HG02943 (cell line): ENCODE measurements at regions not wholly inside any gene's neighbourhood (a gene's known extent, or its start where the extent isn't known, plus 50 kb on each side); places are given as distances from the start of the nearest gene placed in this dataset.

Experiments used
- ATAC-seq: cut with Tn5 transposase; IDR thresholded peaks from one replicate; pipeline ENCODE4 v1.9.1; 2021; ENCODE audit warnings: mild to moderate bottlenecking, low read depth, moderate library complexity; ENCODE audit not compliant: unreplicated experiment

DNA sequence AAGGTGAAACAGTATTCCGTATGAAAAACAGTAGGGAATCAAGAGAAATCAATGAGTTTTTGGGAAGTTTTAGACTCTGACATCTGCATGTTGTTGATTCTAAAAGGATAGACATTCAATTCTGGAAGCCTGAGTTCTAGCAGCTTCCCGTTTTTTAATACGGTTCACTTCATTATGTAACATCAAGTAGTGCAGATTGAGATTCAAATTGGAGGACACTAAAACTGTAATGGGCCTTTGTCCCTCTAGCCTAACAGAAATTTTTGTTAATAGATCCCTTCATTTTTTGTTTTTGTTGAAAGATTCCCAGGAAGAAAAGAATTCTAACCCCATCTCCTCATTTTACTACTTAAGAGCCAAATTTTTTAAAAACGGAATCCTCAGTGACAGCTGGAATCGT, 384.6 kb downstream of the SH3GL2 start:
- ATAC-seq, result no peak

DNA sequence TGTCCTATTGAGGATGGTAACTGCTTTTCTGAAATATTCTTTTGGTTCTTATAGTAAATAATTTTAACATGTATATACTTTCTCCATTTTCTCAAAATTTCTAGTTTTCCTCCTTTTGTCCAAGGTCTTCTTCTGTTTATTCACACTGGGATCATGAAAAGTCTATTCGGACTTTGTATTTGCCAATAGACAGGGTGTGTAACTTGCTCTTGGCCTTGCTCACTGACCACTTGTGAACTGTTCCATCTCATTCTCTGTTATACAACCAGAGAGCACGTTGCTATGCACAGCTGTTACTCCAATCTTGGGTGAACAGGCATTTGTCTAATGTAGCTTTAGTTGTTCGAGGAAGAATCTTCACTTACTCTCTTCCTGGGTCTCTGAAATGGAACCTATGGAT, 388.9 kb downstream of the SH3GL2 start:
- no peak for ATAC-seq

DNA sequence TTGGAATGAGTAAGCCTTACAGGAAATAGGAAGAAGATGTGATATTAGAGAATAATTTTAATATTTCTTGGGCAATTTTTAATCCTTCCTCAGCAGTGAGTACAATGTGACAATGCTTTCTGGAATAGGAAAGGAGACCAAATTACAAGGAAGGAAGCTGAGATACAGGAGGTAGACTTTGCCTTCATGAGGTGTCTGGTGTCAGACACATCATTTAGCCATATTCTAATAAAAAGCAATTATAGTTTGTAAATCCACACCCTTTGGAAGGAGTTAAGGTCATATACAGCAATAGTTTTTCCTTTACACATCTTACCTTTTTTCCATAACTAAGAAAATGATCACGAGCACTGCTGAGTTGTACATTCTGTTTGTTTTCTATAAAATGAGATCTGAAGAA, 390.4 kb downstream of the SH3GL2 start:
- no peak for ATAC-seq

DNA sequence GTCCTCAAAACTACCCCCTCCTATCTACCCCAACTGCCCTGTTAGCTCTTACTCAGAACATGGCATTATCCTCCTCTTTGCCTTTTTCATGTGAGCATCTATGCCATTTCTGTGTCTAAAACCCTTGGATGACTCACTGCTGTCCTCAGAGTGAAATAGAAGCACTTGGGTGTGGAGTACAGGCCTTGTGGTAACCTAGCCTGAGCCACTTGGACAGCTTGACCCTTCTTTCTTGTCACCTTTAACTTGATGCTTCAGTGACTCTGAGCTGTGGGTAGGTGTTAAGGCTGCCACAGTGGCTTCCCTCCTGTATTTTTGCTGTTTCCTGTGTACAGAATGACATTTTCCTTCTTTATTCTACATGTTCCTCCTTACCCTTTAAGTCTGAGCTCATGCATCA, 391.4 kb downstream of the SH3GL2 start:
- ATAC-seq, result no peak

DNA sequence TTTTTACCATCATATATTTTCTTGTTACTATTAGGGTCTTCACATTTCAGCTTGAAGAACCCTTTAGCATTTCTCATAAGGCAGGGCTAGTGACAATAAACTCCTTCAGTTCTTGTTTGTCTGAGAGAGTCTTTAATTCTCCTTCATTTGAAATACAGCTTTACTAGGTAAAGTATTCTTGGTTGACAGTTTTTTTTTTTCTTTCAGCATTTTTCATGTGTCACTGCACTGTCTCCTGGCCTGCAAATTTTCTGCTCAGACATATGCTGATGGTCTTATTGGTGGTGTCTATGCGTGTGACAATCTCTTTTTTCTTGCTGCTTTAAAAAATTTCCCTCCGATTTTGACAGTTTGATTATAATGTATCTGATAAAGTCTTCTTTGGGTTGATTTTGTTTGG, 399.9 kb downstream of the SH3GL2 start:
- ATAC-seq, result no peak

DNA sequence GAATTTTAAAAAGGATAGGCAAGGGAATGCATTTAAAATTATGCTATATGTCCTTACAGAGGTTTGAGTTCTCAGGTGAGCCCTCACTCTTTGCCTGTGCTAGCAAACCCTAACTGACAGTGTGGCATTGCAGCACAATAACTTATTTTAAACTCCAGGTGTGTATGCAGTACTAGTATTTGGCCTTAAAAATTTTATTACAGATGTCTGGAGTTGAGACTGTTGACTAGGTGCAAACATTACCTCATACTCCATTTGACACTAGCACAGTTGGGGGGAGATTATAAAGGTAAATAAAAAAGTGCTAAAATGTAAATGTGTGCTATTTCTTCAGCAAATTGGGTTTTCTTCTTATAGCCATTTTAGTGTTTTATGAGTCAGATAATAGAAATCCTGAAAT, 407.7 kb downstream of the SH3GL2 start:
- no peak for ATAC-seq

DNA sequence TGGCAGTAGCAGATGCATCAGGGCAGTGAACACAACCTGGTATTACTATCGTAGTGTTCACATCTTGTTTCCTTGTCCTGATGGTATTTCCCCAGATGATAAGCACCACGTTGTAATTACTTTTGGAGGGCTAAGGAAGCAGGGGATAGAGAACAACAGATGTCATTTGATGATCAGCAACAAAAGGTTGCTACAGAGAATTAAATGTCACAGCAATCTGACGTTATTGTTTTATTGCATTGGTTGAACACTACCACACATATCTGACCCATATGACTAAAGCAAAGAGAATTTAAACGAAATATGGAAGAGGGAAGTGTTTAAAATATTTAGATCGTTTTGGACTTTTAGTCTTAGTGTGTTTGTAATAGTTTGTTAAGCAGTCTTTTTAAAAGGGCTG, 408.3 kb downstream of the SH3GL2 start:
- no peak for ATAC-seq

DNA sequence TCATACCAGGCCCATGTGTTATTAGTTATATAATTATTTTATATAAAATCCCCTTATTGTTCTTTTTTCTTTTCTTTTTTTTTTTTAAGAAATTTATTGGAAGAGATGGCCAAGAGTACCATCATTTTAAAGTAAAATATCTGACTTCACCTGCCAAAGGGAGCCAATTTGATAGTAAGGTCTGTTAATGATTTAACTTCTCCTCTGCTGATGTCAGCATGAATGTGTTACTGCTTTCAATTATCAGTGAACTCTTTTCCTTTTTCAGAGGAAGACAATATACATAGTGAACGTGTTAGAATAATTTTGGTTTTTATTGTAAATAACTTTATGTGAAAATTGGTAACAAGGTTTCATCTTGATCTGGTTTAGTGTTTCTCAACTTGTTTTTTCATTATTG, 409.6 kb downstream of the SH3GL2 start:
- ATAC-seq, result no peak

DNA sequence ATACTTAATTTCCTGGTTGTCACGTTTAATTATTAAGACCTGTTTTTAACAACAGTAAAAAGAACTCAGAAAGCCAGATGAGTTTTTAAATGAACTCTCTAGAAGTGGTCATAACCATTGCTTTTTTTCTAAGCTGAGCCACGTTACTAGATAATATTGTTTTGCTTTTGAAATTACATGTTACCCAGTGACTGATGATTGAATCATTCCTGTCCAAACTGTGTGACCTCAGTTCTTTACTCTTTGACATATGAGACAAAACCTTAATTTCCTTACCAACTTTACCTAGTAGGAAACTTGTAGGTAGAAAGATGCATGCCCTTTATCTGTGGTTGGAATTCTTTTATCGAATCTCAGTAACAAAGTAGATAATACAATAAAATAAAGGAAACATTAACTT, 411.7 kb downstream of the SH3GL2 start:
- ATAC-seq, result no peak

DNA sequence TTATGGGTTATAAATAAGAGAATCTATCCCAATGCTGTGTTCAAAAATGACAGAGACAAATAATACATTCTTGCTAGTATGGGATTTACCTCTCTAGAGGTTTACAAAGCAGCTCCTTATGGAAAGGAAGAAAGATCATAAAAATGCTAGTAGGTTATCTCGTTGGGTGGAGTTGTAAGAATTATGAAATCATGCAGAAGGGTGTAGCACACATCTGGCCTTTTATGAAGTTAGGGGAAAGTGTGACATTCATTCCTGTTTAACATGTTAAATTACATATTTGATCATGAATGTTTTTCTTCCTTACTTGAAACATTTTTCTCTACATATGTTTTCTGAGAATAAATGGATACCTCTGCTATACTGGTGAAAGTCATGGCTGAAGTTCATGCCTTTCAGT, 414.2 kb downstream of the SH3GL2 start:
- no peak for ATAC-seq

DNA sequence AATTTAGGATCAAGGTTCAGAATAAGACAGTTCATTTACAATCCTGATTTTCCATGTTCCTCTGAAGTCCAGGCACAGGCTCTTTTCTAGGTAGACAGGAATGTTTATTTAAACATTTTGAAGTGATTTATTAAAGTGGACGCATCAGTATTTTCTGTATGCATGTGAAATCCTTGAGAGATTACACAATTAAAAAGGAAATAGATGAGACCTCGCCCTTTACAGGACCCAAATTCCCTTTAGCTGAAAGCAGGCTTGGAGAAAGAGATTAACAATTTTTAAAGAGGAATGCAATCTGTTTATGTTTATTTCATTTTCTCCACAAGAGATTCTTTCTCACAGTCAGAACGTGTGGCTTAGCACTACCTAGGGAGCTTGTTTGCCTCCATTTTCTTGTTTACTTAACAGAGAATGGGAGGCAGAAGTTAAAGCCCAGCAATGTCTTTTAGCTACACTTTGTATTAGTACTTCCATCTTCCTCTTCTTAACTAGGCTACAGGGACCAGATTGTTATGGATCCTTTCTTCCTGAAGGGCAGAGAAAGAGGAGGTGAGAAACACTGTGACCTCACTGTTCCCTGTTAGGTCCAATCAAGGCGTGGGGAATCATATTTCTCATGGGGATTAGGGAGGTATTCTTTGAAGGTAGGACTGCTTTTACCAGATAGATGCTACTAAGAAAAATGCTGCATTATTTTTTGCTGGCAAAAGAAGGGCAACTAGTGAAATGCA, 416.0 kb downstream of the SH3GL2 start:
- ATAC-seq, result no peak

DNA sequence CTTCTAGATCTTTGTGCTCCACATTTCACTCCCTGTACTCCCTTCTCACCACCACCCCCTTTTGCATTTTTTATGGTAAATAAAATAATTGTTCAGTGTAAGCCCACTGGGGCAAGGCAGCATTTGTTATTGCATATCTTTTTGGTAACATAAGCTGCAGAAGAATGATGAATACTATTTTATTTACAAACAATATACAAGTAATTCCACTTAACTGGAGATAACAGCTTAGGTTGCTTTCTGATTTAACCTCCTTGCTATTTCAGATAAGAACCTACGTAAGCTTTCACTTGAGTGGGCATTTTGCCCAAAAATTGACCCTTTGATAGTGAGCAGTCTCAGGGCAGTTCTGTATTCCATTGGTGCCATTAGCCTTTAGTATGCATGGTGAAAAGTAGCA, 417.9 kb downstream of the SH3GL2 start:
- no peak for ATAC-seq

DNA sequence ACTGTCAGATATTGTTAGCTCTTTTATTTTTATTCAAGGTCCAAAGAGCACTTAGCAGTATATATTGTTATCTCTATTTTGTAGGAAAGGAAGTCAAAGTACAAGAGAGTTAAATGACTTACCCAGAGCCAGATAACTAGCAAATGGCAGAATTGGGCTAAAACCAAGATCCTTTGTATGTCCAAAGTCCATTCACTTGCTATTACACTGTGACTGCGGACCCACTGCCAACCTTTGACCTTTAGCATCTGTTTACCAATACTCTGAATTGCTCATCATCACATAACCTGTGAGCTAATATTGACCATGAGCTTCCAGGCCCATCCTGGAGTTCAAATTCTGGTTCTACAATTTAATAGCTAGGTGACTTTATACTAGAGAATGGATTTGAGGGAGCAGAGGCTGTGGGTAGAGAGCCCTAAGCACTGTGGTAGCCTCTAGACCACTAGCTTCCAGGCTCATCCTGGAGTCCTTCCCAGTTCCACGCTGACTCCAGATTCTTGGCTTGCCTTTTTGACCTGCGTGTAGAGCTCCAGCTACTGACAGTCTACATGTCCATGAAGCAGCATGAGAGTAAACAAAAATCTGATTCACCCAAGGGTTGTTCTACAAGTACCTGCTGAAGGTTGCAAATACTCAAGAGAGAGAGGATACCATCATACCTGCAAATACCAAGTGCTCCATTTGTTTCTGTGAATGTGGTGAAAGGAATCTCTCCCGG, 424.0 kb downstream of the SH3GL2 start:
- ATAC-seq, result no peak

DNA sequence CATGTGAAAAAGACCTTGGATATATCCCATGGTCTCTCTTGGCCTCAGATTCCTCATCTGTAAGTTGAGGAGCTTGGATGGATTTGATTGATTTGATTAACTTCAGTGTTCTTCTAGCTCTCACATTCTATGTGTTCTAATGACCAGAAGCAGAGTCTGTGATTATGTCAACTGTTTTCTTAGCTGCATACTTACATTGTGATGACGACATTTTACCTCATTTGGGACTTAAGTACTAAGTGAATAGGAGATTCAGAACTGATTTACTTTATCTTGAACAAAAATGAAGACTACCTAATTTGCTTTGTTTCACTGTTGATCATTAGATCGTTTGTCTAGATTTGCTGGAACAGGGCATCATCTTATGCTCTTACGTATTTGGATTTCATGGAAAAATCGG, 427.7 kb downstream of the SH3GL2 start:
- no peak for ATAC-seq

DNA sequence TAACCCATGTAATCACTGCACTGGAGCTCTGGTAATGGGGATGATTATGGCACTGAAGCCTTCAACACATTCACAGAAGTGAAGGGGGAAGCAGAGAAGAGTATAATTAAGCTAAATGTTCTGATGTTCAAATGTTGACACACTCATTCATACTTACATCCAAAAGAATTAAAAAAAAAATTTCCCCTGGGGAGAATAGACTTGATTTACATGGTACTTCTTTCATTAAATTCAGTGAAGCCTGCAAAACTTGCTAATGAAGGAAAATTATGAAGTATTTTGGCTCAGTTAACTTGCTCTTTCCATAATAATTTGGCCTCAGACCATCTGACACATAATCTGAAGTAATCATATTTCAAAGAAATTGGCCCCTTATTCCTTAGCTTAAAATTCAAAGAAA, 428.8 kb downstream of the SH3GL2 start:
- no peak for ATAC-seq

DNA sequence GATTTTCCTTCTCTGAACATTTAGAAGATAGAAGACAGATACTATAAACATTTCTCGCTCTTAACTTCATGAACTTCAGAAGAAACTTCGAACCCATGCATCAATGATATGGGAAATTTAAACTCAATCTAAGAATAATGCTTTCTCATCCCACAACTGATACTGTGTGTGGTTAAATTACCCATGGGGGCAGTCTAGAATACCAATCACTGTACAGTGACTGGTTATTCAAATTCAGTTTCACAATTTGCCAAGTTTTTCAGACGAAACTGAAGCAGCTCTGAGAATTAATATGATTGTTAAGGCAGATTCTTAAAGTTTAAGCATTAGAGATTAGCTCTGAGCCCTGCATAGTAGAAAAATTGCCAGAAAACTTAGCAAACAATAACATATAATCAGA, 431.0 kb downstream of the SH3GL2 start:
- ATAC-seq, result no peak

DNA sequence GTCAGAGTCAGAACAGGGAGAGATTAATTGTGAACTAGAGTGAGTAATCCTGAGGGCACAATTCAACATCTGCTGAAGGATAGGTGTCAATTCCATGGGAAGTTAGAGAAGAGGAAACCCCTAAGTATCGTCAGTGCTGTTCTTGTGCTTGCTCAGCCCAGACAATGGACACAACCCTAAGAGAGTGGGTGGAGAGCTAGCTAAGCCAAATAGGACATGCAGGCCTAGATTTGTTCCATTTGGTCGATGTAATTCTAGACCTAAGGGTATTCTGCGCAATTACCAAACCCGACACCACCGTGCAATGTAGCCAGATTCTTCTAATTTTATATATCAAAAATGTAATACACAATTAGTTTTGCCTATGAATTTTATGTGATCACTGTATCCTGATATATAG, 431.6 kb downstream of the SH3GL2 start:
- ATAC-seq, result no peak

DNA sequence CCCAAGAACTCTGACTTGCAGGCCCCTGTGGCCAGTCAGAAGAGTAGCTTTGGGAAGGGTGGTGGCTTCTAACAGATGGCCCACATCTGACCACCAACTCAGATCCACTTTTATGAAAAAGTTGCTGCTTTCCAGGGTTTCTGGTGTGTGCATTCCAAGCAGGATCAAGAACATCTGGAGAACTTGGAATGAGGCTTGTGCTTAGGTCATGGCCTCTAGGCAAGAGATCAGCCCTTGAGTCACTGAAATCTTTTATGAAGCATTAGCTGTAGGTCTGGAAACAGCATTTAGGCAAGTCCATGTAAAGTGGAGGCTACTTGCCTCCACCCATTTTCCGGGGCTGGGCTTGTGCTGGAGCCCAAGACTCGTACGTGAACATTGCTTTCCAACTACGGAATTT, 433.3 kb downstream of the SH3GL2 start:
- ATAC-seq, result no peak

DNA sequence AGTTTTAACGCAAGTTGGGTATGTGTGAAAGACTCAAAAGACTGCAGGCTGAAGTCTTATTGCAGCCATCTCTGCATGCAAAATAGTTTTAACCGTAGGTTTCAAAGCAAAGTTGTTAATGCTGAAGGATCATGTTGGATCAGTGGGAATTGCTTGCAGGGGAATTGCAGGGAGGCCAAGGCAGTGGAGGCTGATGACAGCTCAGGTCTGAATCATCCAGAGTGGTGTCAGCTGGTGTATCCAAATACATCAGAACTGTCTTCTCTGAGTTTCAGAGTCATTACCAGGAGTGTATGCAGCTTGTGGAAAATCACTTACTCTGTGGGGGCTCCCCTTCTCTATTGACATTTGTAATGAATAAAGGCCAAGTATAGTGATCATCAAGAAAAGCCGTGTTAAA, 435.7 kb downstream of the SH3GL2 start:
- ATAC-seq, result no peak

DNA sequence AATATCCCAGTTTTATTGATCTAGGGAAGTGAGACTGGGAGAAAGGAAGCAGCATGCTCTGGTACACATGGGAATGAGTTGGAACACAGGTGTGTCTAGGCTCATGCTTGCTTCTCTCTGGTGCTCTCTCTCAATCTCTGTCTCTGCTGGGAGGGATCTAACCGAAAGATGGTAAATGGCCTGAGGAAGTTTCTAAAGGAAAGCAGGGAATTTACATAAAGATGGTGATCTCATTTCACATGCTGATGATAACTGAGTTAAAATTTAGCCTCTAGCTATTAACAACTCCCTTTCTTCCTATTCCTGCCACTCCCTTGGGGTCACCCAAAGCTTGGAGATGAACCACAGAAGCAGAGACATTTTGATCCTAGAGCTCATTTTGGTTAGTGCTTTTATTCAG, 436.2 kb downstream of the SH3GL2 start:
- no peak for ATAC-seq

DNA sequence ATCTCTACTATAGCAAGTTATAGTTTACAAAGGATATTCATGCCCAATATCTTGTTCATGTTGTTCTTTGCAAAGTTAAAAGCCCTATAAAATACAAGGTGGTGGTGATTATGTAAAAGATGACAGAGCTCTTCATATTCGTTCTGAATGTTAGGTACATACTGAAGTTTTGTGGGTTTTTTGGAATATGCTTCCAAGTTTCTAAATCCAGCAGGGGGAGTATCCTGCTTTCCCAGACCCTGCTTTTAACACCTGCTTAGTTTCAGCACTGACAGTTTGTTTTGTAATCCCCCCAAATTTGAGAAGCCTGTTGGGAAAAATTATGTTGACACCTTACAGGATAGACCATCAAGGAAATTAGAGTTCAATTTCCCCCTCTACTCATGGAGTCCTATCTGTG, 438.3 kb downstream of the SH3GL2 start:
- no peak for ATAC-seq

DNA sequence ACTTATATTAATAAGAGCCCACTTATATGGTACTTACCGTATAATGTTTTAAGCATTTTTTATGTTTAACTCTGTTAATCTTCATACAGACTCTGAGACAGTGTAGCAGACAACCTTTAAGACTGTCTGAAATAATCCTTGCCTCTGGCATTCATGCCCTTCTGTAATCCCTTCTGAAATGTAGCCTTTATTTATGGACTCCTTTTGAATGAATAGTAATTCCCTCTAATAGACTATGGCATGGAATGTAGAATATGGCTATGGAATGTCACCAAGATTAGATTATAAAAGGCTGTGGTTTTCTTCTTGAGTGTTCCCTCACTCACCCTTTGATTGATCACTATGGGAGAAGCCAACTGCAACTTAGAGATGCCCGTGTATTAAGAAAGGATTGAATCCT, 439.4 kb downstream of the SH3GL2 start:
- no peak for ATAC-seq
